ENCODE measurements at regions not wholly inside any gene's neighbourhood (a gene's known extent, or its start where the extent isn't known, plus 50 kb on each side); places are given as distances from the start of the nearest gene placed in this dataset.

GRCh38 chr1:203573730-203574129 is 52.9 kb upstream of the ATP2B4 start:
- intact Hi-C loops (cut with DNase I) = no loop called here
- H3K4me1 ChIP-seq (ENCODE audit: control insufficient read depth, insufficient read depth, low read length) = peaks cover 2% of the 10 kb centered on the region
- H3K4me3 ChIP-seq (ENCODE audit: low read length) = no peak overlapping the region
- ATAC-seq (no peak), DNase-seq (no peak)
- 95% methylated on average over 7 of the region's 7 CpGs for WGBS
- H3K27me3 ChIP-seq (ENCODE audit: control insufficient read depth, insufficient read depth) = no peaks in the 10 kb centered on the region
- H3K9me3 ChIP-seq (ENCODE audit: control insufficient read depth, low read length) = no peaks in the 10 kb centered on the region
- H3K27ac ChIP-seq (ENCODE audit: low read length) = no peak overlapping the region
